DND-41 (cell line): ENCODE measurements at regions not wholly inside any gene's neighbourhood (a gene's known extent, or its start where the extent isn't known, plus 50 kb on each side); places are given as distances from the start of the nearest gene placed in this dataset.

Experiments
- EZH2 ChIP-seq: IDR thresholded peaks from 3 replicates; pipeline ENCODE4 v1.6.1; 2012; ENCODE audit warnings: borderline replicate concordance, low read depth, mild to moderate bottlenecking, moderate library complexity, low read length, inconsistent platforms; ENCODE audit not compliant: severe bottlenecking
- TF ChIP-seq, protein P1 (sequence below): IDR thresholded peaks from 2 replicates; pipeline ENCODE4 v1.5.1; 2012; ENCODE audit warnings: borderline replicate concordance, low read length, moderate library complexity, mild to moderate bottlenecking; ENCODE audit not compliant: poor library complexity, severe bottlenecking; ENCODE audit errors: extremely low read depth

DNA sequence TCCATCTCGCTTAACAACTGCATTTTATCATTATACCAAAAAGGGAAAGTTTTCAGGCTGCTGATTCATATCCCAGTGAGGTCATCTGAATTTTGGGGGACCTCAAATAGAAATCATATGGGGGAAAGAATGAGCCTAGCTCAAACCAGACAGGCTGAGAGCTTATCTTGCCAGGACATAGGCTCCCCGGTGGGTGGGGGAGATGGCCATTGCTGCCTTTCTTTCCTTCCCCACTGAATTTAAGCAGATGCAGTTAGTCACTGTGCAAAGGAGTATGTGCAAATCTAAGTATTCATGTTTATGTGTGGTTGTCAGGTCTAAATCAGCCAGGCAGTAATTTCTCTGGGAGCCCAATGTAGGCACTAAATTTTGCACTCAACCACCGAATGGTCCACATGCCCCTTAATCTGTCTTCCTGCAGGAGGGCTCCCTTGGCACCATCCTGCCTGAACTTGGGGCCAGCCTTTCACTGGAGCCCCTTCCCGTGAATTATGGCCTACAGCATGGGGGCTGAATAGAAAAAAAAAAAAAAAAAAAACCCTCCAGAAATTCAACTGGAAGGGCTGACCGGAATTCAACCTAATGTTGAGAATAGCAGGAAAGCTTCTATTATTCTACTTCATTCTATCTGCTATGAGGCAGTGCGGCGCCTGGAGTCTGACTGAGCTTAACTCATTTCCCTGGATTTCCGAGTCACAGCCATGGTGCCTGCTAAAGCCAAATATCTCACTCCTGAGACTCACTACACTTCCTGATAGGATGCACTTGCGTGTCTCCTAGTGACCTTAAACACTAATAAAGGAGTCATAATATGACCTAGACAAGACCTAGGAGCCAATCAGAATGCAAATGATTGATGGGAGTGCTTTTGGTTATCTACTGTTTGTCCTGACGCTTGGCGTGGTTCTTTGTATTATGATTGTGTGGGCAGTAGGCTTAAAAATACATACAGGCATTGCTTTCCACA, 161.5 kb upstream of the HEY2 start:
- no peak for TF ChIP-seq EZH2
- TF ChIP-seq, protein P1, sequence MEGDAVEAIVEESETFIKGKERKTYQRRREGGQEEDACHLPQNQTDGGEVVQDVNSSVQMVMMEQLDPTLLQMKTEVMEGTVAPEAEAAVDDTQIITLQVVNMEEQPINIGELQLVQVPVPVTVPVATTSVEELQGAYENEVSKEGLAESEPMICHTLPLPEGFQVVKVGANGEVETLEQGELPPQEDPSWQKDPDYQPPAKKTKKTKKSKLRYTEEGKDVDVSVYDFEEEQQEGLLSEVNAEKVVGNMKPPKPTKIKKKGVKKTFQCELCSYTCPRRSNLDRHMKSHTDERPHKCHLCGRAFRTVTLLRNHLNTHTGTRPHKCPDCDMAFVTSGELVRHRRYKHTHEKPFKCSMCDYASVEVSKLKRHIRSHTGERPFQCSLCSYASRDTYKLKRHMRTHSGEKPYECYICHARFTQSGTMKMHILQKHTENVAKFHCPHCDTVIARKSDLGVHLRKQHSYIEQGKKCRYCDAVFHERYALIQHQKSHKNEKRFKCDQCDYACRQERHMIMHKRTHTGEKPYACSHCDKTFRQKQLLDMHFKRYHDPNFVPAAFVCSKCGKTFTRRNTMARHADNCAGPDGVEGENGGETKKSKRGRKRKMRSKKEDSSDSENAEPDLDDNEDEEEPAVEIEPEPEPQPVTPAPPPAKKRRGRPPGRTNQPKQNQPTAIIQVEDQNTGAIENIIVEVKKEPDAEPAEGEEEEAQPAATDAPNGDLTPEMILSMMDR: no peak
